Germinal center (tissue), 1 donor: ENCODE measurements at regions not wholly inside any gene's neighbourhood (a gene's known extent, or its start where the extent isn't known, plus 50 kb on each side); places are given as distances from the start of the nearest gene placed in this dataset.

ENCODE experiments used
- DNase-seq: peaks from one replicate; pipeline ENCODE4 v3.0.0; 2012; ENCODE audit warnings: mixed read lengths, low spot score

DNA sequence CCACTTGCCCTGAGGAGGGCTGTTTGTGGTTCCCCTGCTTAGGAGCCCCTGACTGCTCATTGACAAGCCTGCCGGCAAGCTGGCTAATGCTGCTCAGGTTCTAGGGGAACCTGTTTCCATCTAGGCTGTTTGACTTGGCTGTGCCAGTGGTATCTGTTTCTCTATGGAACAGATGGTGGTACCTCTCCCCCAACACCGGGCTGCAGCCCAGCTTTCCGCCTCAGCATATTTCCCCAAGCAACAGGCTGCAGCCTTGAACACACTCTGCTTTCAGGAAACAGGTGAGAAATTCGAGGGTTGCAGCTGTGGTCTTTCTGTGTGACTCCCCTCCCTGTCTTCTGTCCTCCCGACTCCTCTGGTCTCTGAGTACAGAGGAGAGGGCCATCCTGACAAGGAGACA lies 132.3 kb downstream of the TMEM132E start:
- no peak for DNase-seq

DNA sequence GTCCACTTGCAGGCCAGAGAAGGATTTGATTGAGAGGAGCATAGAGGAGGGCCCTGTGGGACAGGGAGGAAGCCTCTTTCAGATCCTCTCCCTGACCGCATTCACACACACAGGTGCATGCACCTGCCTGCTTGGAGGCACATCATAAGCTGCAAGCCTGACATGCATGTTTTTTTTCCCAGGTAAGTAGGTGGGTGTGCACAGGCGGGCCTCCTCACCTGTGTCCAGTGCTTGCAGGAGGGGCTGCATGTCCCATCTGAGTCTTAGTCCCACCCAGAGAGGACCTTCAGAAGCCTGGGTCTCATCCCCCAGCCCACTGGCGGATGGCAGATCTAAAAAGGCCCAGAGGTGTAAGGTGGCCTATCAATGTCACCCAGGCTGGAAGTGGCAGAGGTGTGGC lies 130.8 kb downstream of the TMEM132E start:
- no peak for DNase-seq

DNA sequence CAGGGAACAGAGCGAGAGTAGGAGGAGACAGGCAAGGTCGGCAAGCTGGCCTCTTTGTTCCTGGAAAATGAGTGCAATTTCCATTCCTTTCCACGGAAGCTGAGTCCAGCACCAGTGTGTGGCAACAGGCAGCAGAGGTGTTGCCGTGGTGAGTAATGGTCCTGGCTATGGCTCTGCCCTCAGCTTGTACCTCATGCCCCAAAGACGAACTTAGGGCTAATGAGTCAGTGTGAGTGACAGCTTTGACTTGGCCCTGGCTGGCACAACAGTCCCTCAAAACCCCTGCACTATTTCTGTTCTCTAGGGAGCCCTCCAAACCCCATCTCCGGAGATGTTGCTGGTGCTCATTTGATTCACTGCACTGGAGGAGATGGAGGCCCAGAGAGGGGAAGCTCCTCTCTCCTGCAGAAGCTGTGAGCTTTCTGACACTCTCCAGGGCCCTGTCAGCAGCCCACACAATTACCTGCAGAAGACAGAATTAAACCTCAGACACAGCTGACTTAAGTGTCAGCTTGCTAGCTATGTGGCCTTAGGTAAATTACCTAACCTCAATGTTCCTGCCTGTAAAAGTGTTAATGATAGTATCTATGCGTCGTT lies 129.9 kb downstream of the TMEM132E start:
- DNase-seq, result no peak

DNA sequence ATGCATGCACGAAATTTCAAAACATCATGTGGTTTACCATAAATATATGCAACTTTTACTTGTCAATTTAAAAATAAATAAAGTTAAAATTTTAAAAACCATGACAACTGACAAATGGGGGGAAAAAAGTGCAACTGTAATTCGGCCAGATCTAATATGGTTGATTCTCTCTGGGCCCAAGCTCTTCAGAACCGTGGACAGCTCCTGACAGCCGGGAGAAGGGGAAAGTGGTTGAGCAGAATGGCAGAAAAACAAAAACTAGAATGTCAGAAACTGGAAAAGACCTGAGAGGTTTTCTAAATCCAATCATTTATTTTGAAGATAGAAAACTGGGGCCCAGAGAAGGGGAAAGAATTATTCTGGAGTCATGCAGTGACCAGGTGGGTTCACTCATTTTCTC lies 126.6 kb downstream of the TMEM132E start:
- DNase-seq, result no peak

DNA sequence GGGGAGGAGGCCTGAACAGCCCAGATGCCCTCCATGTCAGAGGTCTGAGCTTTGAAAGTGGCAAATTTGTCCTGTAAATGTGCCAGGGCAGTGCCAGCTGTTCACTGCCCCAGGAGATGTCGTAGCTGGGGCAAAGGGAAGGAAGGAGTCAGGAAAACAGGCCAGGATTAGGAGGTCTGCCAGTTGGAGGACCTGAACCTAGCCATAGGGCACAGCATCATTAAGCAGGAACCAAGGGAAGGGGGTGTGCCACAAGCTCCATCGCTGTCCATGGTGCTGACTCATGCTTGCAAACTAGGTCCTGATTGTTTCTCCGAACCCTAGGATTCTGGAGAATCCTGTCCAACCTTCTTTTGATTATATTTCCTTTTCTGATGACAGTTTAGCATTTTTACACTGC lies 124.2 kb downstream of the TMEM132E start:
- DNase-seq, result no peak

DNA sequence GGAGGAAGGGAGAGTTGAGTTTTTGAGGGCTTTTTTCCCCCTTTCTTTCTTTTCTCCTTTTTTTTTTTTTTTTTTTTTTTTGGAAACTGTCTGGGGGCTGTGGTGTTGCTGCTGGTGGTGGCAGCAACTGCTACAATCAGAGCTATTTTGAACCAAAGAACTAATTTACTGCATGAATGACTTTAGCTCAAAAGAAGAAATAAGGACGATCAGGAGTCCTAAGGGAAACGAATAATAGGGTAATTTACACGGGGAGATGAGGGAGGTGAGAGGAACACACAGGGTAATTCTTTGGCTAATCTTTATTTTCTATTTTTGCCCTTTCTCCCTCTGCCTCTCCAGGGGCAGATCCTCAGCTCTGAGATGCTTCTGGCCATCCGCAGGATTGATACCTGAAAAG lies 119.8 kb downstream of the TMEM132E start:
- no peak for DNase-seq

DNA sequence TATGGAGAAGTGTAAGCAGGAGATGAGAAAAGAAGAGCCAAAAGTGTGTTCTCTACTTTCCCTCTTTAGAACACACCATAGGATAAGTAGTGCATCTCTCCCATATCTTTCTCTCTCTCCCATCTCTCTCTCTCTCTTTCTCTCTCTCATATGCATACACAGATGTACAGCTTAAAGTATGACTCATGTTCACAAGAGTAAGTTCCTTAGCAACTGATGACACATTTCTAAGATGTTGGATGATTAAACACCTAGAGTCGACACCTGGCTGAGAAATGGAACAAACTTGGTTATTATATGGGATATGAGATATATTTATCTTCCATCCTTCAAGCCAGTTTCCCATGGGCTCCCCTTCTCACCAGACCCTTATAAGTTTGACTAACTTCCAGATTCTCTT lies 113.5 kb downstream of the TMEM132E start:
- no peak for DNase-seq
